HEK293T (cell line): ENCODE measurements at regions not wholly inside any gene's neighbourhood (a gene's known extent, or its start where the extent isn't known, plus 50 kb on each side); places are given as distances from the start of the nearest gene placed in this dataset.

ENCODE experiments used
- ARNT ChIP-seq: fragments of 450-650 bp; IDR thresholded peaks from 2 replicates; pipeline ENCODE4 v1.6.1; 2017; ENCODE audit warnings: mild to moderate bottlenecking
- BHLHE40 ChIP-seq: fragments of 450-650 bp; IDR thresholded peaks from 2 replicates; pipeline ENCODE4 v1.6.1; 2016; ENCODE audit warnings: mild to moderate bottlenecking, moderate library complexity, borderline replicate concordance
- ELF4 ChIP-seq: fragments of 450-650 bp; IDR thresholded peaks from 2 replicates; pipeline ENCODE4 v1.6.1; 2017; ENCODE audit warnings: antibody characterized with exemption
- FOXA1 ChIP-seq: fragments of 450-650 bp; IDR thresholded peaks from 2 replicates; pipeline ENCODE4 v1.6.1; 2016; ENCODE audit warnings: mild to moderate bottlenecking
- FOXK2 ChIP-seq: fragments of 450-650 bp; IDR thresholded peaks from 2 replicates; pipeline ENCODE4 v1.6.1; 2016; ENCODE audit warnings: mild to moderate bottlenecking
- HDGF ChIP-seq: fragments of 450-650 bp; IDR thresholded peaks from 2 replicates; pipeline ENCODE4 v1.6.1; 2017; ENCODE audit warnings: antibody characterized with exemption, borderline replicate concordance
- LEF1 ChIP-seq: fragments of 450-650 bp; IDR thresholded peaks from 2 replicates; pipeline ENCODE4 v1.6.1; 2017; ENCODE audit warnings: mild to moderate bottlenecking, borderline replicate concordance
- NFRKB ChIP-seq: fragments of 450-650 bp; IDR thresholded peaks from 2 replicates; pipeline ENCODE4 v1.6.1; 2016; ENCODE audit warnings: mild to moderate bottlenecking, moderate library complexity
- SP1 ChIP-seq: fragments of 450-650 bp; IDR thresholded peaks from 2 replicates; pipeline ENCODE4 v1.6.1; 2017
- SUZ12 ChIP-seq: fragments of 450-650 bp; IDR thresholded peaks from 2 replicates; pipeline ENCODE4 v1.6.1; 2016; ENCODE audit warnings: mild to moderate bottlenecking
- TARDBP ChIP-seq: fragments of 450-650 bp; IDR thresholded peaks from 2 replicates; pipeline ENCODE4 v1.6.1; 2016
- ZNF384 ChIP-seq: fragments of 450-650 bp; IDR thresholded peaks from 2 replicates; pipeline ENCODE4 v1.6.1; 2016
- TF ChIP-seq, protein P1 (sequence below): fragments of 450-650 bp; IDR thresholded peaks from 2 replicates; pipeline ENCODE4 v1.6.1; 2016

DNA sequence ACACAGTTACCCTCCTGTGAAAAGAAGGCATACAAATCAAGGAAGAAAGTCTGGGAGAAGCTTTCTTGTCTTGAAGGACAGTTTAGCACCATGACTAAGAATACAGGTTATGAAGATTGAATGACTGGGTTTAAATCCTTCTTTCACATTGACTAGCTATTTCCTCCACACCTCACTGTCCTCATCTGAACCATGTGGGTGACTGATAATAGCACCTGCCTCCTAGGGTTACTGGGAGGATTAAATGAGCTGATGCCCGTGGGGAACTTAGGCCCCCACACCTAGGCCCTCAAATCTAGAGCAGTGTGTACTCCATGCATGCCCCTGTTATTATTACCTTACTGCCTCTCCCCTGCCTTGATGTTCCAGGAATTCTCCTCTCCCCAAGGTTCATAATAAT lies 202.9 kb downstream of the FBXO15 start:
- TF ChIP-seq SP1, result no peak
- no peak for TF ChIP-seq ZNF384
- TF ChIP-seq TARDBP, result no peak
- TF ChIP-seq SUZ12, result no peak
- TF ChIP-seq LEF1, result no peak
- TF ChIP-seq ARNT, result no peak
- no peak for TF ChIP-seq BHLHE40
- TF ChIP-seq NFRKB, result no peak
- no peak for TF ChIP-seq HDGF
- no peak for TF ChIP-seq FOXA1
- TF ChIP-seq FOXK2, result no peak
- TF ChIP-seq ELF4, result no peak
- TF ChIP-seq, protein P1, sequence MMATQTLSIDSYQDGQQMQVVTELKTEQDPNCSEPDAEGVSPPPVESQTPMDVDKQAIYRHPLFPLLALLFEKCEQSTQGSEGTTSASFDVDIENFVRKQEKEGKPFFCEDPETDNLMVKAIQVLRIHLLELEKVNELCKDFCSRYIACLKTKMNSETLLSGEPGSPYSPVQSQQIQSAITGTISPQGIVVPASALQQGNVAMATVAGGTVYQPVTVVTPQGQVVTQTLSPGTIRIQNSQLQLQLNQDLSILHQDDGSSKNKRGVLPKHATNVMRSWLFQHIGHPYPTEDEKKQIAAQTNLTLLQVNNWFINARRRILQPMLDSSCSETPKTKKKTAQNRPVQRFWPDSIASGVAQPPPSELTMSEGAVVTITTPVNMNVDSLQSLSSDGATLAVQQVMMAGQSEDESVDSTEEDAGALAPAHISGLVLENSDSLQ, result no peak
